Activated CD8-positive, alpha-beta memory T cell treated with anti-CD3 and anti-CD28 coated beads, Interleukin-2, amount 10 ng/mL, durations not matched to agents 7 days and 5 days (primary cell): ENCODE measurements at regions not wholly inside any gene's neighbourhood (a gene's known extent, or its start where the extent isn't known, plus 50 kb on each side); places are given as distances from the start of the nearest gene placed in this dataset.
"Not testable (repeated sequence)": the region's sequence is repeated elsewhere in the genome, so short reads cannot be mapped to it uniquely, and the experiment has no call there.

Experiments used
- ATAC-seq: fragments of 150-1000 bp; cut with Tn5 transposase; one replicate; pipeline ENCODE4 v1.10.0; 2021; ENCODE audit warnings: moderate library complexity
- CTCF ChIA-PET: fragments of 350-600 bp; sonication (Branson Sonifier 250); formaldehyde crosslinking; loops from one replicate; lab custom pipeline; 2021; ENCODE audit warnings: antibody characterized with exemption; lab: Charles Lee
- DNase-seq: peaks from one replicate; pipeline ENCODE4 v3.0.0-alpha.2; 2020
- H3K27ac Mint-ChIP-seq: one replicate; pipeline ENCODE4 v1.8.0; 2021; ENCODE audit warnings: mild to moderate bottlenecking, mixed read lengths
- H3K27me3 Mint-ChIP-seq: one replicate; pipeline ENCODE4 v1.8.0; 2021; ENCODE audit warnings: mixed read lengths
- H3K36me3 Mint-ChIP-seq: one replicate; pipeline ENCODE4 v1.8.0; 2021; ENCODE audit warnings: mild to moderate bottlenecking, mixed read lengths
- H3K4me1 Mint-ChIP-seq: one replicate; pipeline ENCODE4 v1.8.0; 2021; ENCODE audit warnings: mixed read lengths
- H3K4me3 Mint-ChIP-seq: one replicate; pipeline ENCODE4 v1.8.0; 2021; ENCODE audit warnings: mild to moderate bottlenecking, moderate library complexity, mixed read lengths
- H3K9me3 Mint-ChIP-seq: one replicate; pipeline ENCODE4 v1.8.0; 2022; ENCODE audit warnings: low read depth, mixed read lengths

DNA sequence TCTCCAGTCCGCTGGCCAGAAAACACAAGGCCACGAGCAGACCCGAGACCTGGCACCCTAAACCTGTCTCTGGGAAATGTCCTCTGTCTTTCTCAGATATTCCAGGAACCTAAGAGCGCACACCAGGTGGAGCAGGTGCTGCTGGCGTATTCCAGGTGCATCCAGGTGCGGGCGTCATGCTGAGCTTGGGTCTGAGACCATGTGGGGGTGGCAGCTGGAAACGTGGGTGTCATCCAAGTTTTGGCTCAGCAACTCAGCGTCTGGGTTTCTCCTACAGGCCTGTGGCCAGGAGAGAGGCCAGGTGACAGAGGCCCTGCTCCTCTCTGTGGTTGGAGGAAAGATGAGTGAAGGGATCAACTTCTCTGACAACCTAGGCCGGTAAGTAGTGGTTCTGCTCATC, 103.3 kb upstream of the PZP start:
- H3K36me3 Mint-ChIP-seq, DNase-seq, H3K9me3 Mint-ChIP-seq, H3K4me1 Mint-ChIP-seq, H3K27me3 Mint-ChIP-seq, CTCF ChIA-PET, H3K4me3 Mint-ChIP-seq, ATAC-seq, H3K27ac Mint-ChIP-seq: not testable (repeated sequence)

- H3K27ac Mint-ChIP-seq, H3K9me3 Mint-ChIP-seq, H3K4me1 Mint-ChIP-seq, H3K36me3 Mint-ChIP-seq, H3K27me3 Mint-ChIP-seq, DNase-seq, H3K4me3 Mint-ChIP-seq, ATAC-seq, CTCF ChIA-PET: not testable (repeated sequence)
These were observed 102.5 kb upstream of the PZP start for GRCh38 chr12:9310645-9311044.

- H3K4me3 Mint-ChIP-seq, DNase-seq, H3K27me3 Mint-ChIP-seq, CTCF ChIA-PET, H3K36me3 Mint-ChIP-seq, H3K4me1 Mint-ChIP-seq, ATAC-seq, H3K9me3 Mint-ChIP-seq: not testable (repeated sequence)
- peak overlapping the region; percentile 63 for H3K27ac Mint-ChIP-seq
These were observed 101.6 kb upstream of the PZP start for GRCh38 chr12:9309749-9310148.

DNA sequence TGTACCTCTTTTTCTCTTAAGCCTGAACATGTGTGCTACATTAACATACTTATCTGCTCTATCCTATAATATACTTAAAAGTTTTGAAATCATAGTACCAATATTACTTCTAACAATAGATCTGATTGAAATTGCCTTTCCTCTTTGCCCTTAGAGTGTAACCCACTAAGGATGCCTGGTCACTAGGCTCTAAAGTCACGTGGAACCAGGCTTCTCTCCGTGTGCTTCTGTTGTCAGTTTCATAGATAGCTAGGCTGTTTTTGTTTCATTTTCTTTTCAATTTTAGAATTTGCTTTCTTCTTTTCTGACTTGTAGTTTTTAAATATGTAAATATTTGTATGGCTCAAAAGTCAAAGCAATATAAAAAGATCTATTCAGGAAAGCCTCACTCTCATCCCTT, 100.5 kb upstream of the PZP start:
- ATAC-seq, H3K4me3 Mint-ChIP-seq, H3K4me1 Mint-ChIP-seq, H3K27me3 Mint-ChIP-seq, H3K36me3 Mint-ChIP-seq, CTCF ChIA-PET, H3K9me3 Mint-ChIP-seq, H3K27ac Mint-ChIP-seq, DNase-seq: not testable (repeated sequence)

DNA sequence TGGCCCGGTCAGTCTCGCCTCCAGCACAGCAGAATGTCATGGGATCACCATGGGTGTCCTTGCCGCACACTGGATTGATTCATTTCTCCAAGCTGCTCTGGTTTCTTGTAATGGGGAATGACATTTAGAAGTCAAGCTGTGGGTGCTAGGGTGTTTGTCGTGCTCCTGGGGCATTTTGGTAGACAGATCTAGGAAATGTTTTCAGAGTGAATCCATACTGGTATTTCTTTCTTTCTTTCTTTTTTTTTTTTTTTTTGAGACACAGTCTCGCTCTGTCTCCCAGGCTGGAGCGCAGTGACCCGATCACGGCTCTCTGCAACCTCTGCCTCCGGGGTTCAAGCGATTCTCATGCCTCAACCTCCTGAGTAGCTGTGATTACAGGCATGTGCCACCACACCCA, 100.0 kb upstream of the PZP start:
- DNase-seq, CTCF ChIA-PET, H3K4me3 Mint-ChIP-seq, H3K9me3 Mint-ChIP-seq, H3K27ac Mint-ChIP-seq, H3K36me3 Mint-ChIP-seq, H3K4me1 Mint-ChIP-seq, H3K27me3 Mint-ChIP-seq, ATAC-seq: not testable (repeated sequence)

GRCh38 chr12:9307255-9307654, 99.1 kb upstream of the PZP start:
- ATAC-seq, H3K27ac Mint-ChIP-seq, CTCF ChIA-PET, H3K9me3 Mint-ChIP-seq, H3K27me3 Mint-ChIP-seq, H3K4me3 Mint-ChIP-seq, DNase-seq, H3K4me1 Mint-ChIP-seq, H3K36me3 Mint-ChIP-seq: not testable (repeated sequence)

- DNase-seq, CTCF ChIA-PET, H3K9me3 Mint-ChIP-seq, ATAC-seq, H3K27me3 Mint-ChIP-seq, H3K4me1 Mint-ChIP-seq, H3K4me3 Mint-ChIP-seq, H3K27ac Mint-ChIP-seq, H3K36me3 Mint-ChIP-seq: not testable (repeated sequence)
These were observed 97.8 kb upstream of the PZP start for GRCh38 chr12:9306004-9306403.

DNA sequence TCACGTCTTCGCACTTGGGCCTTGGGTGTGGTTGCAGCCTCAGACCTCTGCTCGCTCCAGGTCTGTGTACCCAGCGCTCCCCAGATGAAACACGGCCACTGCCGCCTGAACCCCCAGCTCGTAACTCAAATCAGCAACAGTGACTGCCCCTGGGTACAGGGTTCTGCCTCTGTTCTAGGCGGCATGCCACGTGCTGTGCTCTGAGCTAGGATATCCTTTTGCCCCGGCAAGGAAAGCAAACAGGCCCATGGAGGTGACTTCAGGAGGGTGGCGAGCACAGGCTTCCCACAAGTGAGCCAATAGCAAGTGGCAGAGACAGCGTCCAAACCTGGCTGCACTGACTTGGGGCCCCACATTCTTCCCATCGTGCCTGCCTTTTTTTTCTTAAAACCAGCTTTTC, 96.3 kb upstream of the PZP start:
- CTCF ChIA-PET, H3K36me3 Mint-ChIP-seq, H3K27me3 Mint-ChIP-seq, ATAC-seq, H3K9me3 Mint-ChIP-seq, H3K4me1 Mint-ChIP-seq, DNase-seq, H3K4me3 Mint-ChIP-seq, H3K27ac Mint-ChIP-seq: not testable (repeated sequence)

GRCh38 chr12:9295872-9296271, 87.7 kb upstream of the PZP start:
- ATAC-seq, H3K27ac Mint-ChIP-seq, H3K27me3 Mint-ChIP-seq, H3K4me1 Mint-ChIP-seq, H3K9me3 Mint-ChIP-seq, DNase-seq, H3K4me3 Mint-ChIP-seq, CTCF ChIA-PET, H3K36me3 Mint-ChIP-seq: not testable (repeated sequence)

DNA sequence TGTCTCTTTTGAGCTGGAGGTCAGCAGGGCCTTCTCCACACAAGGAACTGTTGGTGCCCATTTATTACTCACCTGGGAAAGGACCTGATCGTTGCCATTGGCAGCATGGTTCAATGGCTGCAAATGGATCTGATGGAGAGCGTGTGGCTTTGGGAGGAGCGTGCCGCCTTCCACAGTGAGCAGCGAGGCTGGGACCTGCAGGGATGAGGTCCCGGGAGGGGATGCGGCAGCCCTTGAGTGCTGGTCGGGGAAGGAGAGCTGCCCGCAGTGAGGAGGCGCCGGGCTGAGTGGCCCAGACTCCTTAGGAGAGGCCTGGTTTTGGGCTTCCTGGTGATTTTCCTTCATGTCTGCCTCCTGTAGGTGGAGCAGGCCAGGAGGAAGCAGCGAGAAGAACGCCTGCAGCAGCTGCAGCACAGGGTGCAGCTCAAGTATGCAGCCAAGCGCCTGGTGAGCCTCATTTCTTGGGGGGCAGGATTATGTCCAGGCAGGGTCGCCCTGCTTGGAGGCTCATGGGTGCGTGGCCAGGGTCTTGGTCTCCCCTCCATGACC, 86.0 kb upstream of the PZP start:
- CTCF ChIA-PET, H3K27ac Mint-ChIP-seq, H3K4me1 Mint-ChIP-seq, H3K36me3 Mint-ChIP-seq, ATAC-seq, DNase-seq, H3K9me3 Mint-ChIP-seq, H3K4me3 Mint-ChIP-seq, H3K27me3 Mint-ChIP-seq: not testable (repeated sequence)

- DNase-seq, ATAC-seq, H3K4me3 Mint-ChIP-seq, CTCF ChIA-PET, H3K27ac Mint-ChIP-seq, H3K27me3 Mint-ChIP-seq, H3K36me3 Mint-ChIP-seq, H3K4me1 Mint-ChIP-seq, H3K9me3 Mint-ChIP-seq: not testable (repeated sequence)
These were observed 85.2 kb upstream of the PZP start for GRCh38 chr12:9293391-9293790.

DNA sequence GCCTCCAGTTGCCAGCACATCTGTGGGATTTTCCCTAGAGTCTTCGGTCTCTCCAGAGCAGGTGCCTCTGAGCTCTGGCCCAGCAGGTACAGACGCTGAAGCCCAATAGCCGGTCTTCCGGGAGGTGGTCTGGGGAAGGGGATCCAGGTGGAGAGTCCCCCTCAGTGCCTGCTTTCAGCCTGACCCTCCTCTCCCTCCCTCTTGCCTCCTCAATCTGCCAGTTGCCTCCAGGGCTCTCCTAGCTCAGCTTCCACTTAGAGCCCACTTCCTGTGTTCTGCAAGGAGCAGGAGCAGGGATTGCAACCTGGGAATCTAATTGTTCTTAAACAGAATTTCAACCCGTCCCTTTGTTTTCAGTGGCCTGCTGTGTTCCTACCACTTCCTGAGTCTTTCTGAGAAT, 81.8 kb upstream of the PZP start:
- H3K4me1 Mint-ChIP-seq, DNase-seq, ATAC-seq, CTCF ChIA-PET, H3K9me3 Mint-ChIP-seq, H3K36me3 Mint-ChIP-seq, H3K27me3 Mint-ChIP-seq, H3K4me3 Mint-ChIP-seq: not testable (repeated sequence)
- peak overlapping the region; percentile 39 for H3K27ac Mint-ChIP-seq

DNA sequence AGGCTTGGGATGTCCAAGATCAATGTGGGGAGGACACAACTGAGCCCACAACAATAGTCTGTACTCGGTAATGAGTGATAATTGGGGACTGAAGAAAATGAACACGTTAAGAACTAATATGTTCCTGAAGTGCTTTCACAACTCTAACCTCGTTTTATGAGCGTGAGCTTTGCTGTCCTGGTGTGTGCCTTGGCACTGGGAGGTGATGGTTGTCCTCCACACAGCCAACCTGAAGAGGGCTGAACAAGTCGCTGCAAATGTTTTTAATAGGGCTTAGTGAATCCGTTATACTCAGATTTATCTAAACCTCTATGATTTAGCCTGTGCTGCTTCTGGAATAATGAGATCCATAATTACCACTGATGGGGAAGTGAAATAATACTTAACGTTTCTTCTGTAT, 76.5 kb upstream of the PZP start:
- H3K36me3 Mint-ChIP-seq, DNase-seq, H3K27me3 Mint-ChIP-seq, CTCF ChIA-PET, H3K4me1 Mint-ChIP-seq, H3K9me3 Mint-ChIP-seq, ATAC-seq: not testable (repeated sequence)
- peak overlapping the region; percentile 98 for H3K4me3 Mint-ChIP-seq
- H3K27ac Mint-ChIP-seq, result peak overlapping the region; percentile 95

- ATAC-seq (peak; percentile 52), DNase-seq (peak; percentile 58)
- H3K9me3 Mint-ChIP-seq, H3K4me1 Mint-ChIP-seq, CTCF ChIA-PET, H3K36me3 Mint-ChIP-seq, H3K27me3 Mint-ChIP-seq: not testable (repeated sequence)
- Mint-ChIP-seq H3K27ac (peak overlapping the region; percentile 95), H3K4me3 (peak overlapping the region; percentile 98)
These were observed 76.0 kb upstream of the PZP start for GRCh38 chr12:9284197-9284596.
